ENCODE measurements at regions not wholly inside any gene's neighbourhood (a gene's known extent, or its start where the extent isn't known, plus 50 kb on each side); places are given as distances from the start of the nearest gene placed in this dataset.

DNA sequence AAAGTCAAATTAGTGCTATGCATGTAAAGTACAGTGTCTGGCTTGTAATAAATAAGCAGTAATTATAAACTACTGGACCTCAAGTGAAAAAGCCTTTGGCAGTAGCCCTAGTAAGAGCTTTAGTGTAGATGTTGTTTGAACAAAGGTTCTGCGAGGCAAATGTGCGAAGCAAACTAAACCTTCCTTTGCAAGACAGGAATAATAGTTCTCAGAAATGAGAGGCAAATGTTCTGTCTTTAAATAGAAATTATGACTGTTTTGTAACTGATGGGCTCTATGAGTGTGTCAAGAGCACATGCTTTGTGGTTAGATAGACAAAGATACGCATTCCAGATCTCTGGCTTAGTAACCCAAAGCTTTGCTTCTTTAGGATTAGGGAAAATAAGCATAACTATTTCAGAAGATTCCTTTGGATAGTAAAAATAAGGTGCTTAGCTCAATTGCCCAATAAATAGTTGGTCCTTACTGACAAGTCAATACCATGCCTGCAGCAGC is 169.2 kb upstream of the CDC14C start:
- DNase-seq (ENCODE audit: low read depth in 1 of 2, low spot score in 1 of 2): no peak
- Histone ChIP-seq H3K9me3 (ENCODE audit: low read depth) (no peaks in the 10 kb centered on the region), H3K4me1 (ENCODE audit: low read depth) (no peaks in the 10 kb centered on the region), H3K36me3 (no peaks in the 10 kb centered on the region), H3K27ac (no peak overlapping the region), H3K27me3 (no peaks in the 10 kb centered on the region), H3K4me3 (no peak overlapping the region)
- TF ChIP-seq, protein P1, sequence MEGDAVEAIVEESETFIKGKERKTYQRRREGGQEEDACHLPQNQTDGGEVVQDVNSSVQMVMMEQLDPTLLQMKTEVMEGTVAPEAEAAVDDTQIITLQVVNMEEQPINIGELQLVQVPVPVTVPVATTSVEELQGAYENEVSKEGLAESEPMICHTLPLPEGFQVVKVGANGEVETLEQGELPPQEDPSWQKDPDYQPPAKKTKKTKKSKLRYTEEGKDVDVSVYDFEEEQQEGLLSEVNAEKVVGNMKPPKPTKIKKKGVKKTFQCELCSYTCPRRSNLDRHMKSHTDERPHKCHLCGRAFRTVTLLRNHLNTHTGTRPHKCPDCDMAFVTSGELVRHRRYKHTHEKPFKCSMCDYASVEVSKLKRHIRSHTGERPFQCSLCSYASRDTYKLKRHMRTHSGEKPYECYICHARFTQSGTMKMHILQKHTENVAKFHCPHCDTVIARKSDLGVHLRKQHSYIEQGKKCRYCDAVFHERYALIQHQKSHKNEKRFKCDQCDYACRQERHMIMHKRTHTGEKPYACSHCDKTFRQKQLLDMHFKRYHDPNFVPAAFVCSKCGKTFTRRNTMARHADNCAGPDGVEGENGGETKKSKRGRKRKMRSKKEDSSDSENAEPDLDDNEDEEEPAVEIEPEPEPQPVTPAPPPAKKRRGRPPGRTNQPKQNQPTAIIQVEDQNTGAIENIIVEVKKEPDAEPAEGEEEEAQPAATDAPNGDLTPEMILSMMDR (IDR thresholded peaks at IDR 0.05; ENCODE audit: low read depth, low read length): no peak

DNA sequence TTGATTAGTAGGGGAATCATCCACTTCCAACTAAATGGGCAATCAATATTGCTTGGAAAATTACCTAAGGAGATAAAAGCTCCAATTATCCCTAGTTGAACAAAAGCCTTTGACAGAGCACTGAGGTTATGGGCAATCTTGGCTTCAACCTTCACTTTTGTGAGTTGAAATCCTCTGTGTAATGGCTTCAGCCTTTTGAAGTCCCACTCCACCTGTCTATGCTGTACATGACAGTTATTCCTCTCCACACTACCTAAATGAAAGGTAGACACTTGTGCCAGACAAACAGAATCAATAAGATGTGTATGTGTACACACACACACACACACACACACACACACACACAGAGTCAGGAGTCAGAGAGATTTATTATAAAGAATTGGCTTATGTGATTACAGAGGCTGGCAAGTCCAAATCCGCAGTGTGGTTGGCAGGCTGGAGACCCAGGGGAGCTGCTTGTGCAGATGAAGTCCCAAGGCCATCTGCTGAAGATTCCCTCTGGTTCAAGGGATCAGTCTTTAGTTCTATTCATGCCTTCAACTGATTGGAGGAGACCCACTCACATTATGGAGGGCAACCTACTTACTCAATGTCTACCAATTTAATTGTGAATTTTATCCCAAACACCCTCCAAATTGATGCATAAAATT is 164.8 kb upstream of the CDC14C start:
- no peak overlapping the region for H3K4me3 ChIP-seq

DNA sequence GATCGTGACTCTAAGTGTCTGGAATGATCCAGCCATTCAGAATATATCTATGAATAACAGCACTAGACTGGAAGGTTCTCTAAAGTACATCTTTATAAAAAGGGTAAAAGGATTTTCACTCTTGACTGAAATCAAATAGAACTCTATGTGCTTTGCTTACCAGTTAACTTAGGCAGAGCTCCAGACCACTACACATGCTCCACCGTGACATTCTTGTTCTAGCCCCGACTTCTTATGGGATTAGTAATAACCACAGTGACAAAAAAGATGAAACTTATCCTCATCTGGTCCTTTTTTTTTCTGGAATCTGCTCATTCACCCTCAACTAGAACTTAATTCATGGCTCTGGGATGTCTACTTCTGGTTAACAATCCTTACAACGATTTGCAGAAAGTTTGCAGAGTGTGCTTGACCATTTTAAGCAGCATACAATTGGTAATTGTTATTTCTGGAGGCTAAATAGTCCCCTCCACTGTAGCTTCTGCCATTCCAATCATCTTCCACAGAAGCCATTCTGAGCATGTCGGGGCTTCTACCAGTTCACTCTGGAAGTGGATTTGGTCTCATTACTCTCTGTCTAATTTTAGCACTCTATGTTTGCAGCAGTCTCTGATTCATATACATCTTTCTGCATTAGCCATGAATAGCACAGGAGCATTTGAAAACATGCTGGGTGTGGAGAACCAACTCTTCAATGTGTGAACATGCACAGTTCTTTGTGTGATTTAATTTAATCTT is 163.7 kb upstream of the CDC14C start:
- no peak for DNase-seq (ENCODE audit: low read depth in 1 of 2, low spot score in 1 of 2)
- Histone ChIP-seq H3K36me3 (no peaks in the 10 kb centered on the region), H3K4me1 (ENCODE audit: low read depth) (no peaks in the 10 kb centered on the region), H3K27me3 (no peaks in the 10 kb centered on the region), H3K9me3 (ENCODE audit: low read depth) (no peaks in the 10 kb centered on the region), H3K4me3 (no peak overlapping the region), H3K27ac (no peak overlapping the region)
- TF ChIP-seq, protein P1 (IDR thresholded peaks at IDR 0.05; ENCODE audit: low read depth, low read length): no peak

More for the DNA sequence above, 164.8 kb upstream of the CDC14C start:
- TF ChIP-seq, protein P1 (IDR thresholded peaks at IDR 0.05; ENCODE audit: low read depth, low read length): no peak
- H3K36me3 ChIP-seq: no peaks in the 10 kb centered on the region
- no peak for DNase-seq (ENCODE audit: low read depth in 1 of 2, low spot score in 1 of 2)
- H3K9me3 ChIP-seq (ENCODE audit: low read depth): no peaks in the 10 kb centered on the region
- no peaks in the 10 kb centered on the region for H3K27me3 ChIP-seq
- H3K27ac ChIP-seq: no peak overlapping the region
- H3K4me1 ChIP-seq (ENCODE audit: low read depth): no peaks in the 10 kb centered on the region

DNA sequence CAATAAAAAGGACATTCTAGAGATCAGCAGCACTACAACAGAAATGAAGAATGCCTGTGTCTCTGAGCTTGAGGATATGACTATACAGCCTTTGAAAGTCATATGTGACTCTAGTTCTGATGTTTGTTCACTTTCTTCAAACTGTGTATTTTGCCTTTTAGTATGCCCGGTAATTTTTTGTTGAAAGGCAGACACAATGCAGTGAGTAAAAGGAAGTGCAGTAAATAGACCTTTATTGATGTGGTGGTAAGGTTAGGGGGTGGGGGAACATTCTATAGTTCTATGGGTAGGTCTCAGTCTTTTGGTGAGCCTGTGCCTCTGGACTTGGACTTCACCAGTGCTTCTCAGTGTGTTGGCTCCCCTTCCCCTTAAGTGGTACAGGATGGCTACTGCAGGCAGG is 143.5 kb upstream of the CDC14C start:
- Histone ChIP-seq H3K27me3 (no peaks in the 10 kb centered on the region), H3K27ac (no peak overlapping the region), H3K4me3 (no peak overlapping the region), H3K9me3 (ENCODE audit: low read depth) (no peaks in the 10 kb centered on the region), H3K36me3 (no peaks in the 10 kb centered on the region), H3K4me1 (ENCODE audit: low read depth) (no peaks in the 10 kb centered on the region)
- DNase-seq (ENCODE audit: low read depth in 1 of 2, low spot score in 1 of 2): no peak
- TF ChIP-seq, protein P1 (IDR thresholded peaks at IDR 0.05; ENCODE audit: low read depth, low read length): no peak

DNA sequence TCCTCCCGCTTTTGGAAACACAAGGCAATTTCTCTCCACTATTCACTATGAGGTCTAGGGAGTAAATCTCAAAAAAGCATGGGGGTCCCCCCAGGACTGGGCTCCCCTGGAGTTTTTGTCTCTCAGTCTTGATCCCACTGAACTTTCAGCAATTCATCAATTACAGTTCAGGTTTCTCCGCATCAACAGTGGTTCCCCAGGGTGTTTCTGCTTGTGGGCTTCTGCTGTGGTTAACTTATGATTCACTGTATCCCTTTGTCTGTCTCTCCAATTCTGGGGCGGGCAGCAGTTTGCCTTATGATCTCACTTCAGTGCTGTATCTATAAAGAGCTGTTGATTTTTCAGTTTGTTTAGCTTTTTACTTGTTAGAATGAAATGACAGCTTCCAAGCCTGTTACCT is 142.6 kb upstream of the CDC14C start:
- Histone ChIP-seq H3K27me3 (no peaks in the 10 kb centered on the region), H3K27ac (no peak overlapping the region), H3K4me3 (no peak overlapping the region), H3K9me3 (ENCODE audit: low read depth) (no peaks in the 10 kb centered on the region), H3K4me1 (ENCODE audit: low read depth) (no peaks in the 10 kb centered on the region), H3K36me3 (no peaks in the 10 kb centered on the region)
- DNase-seq (ENCODE audit: low read depth in 1 of 2, low spot score in 1 of 2): no peak
- TF ChIP-seq, protein P1 (IDR thresholded peaks at IDR 0.05; ENCODE audit: low read depth, low read length): no peak

All from cardiac muscle cell (in vitro differentiated cells and primary cell).